H1 (cell line): ENCODE measurements at regions not wholly inside any gene's neighbourhood (a gene's known extent, or its start where the extent isn't known, plus 50 kb on each side); places are given as distances from the start of the nearest gene placed in this dataset.

Experiments used
- CTCF ChIA-PET: fragments of 300-600 bp; sonication (Branson Sonifier 250); formaldehyde crosslinking; loops from one replicate; lab custom pipeline; 2021; ENCODE audit not compliant: partially characterized antibody; lab: Charles Lee
- POLR2A ChIA-PET: fragments of 300-600 bp; sonication (Branson Sonifier 250); formaldehyde crosslinking; loops from one replicate; lab custom pipeline; 2021; ENCODE audit warnings: inconsistent platforms; ENCODE audit not compliant: partially characterized antibody; lab: Charles Lee
- DNase-seq, 2 experiments: peaks; one replicate each; pipeline versions ENCODE4 v3.0.0 to v3.0.0-alpha.2; 2010 to 2022; ENCODE audit warnings: low spot score in 2 of 2, low read depth in 1 of 2, mixed read lengths in 1 of 2
- FAIRE-seq: peaks from 2 replicates; lab custom pipeline; 2011; peaks lifted over from hg19 to GRCh38; lab: Jason Lieb, UNC
- H2AFZ ChIP-seq: 2 replicates; pipeline ENCODE4 v1.8.1; 2012; ENCODE audit warnings: low read length, inconsistent platforms
- H2AK5ac ChIP-seq: 2 replicates; pipeline ENCODE4 v1.6.1; 2013; ENCODE audit warnings: low read depth, low read length
- H2BK120ac ChIP-seq: replicated peaks from 2 replicates; pipeline ENCODE3; 2013; ENCODE audit warnings: low read depth, low read length, inconsistent platforms
- H2BK12ac ChIP-seq: 2 replicates; pipeline ENCODE4 v1.6.1; 2013; ENCODE audit warnings: low read depth, low read length
- H2BK15ac ChIP-seq: 2 replicates; pipeline ENCODE4 v1.6.1; 2013; ENCODE audit warnings: low read length
- H2BK20ac ChIP-seq: 2 replicates; pipeline ENCODE4 v1.6.1; 2013; ENCODE audit warnings: low read length
- H2BK5ac ChIP-seq: 2 replicates; pipeline ENCODE4 v1.6.1; 2013; ENCODE audit warnings: low read depth, low read length
- H3K14ac ChIP-seq: 2 replicates; pipeline ENCODE4 v1.6.1; 2013; ENCODE audit warnings: inconsistent platforms; ENCODE audit not compliant: insufficient read length
- H3K18ac ChIP-seq: 2 replicates; pipeline ENCODE4 v1.6.1; 2013; ENCODE audit warnings: low read length; ENCODE audit errors: extremely low read depth
- H3K23ac ChIP-seq: 2 replicates; pipeline ENCODE4 v1.6.1; 2013; ENCODE audit warnings: inconsistent platforms; ENCODE audit not compliant: insufficient read length
- H3K23me2 ChIP-seq: 2 replicates; pipeline ENCODE4 v1.6.1; 2013; ENCODE audit warnings: low read depth, low read length
- H3K27ac ChIP-seq: 2 replicates; pipeline ENCODE4 v1.6.1; 2011; ENCODE audit warnings: low read depth, low read length, inconsistent platforms
- H3K27me3 ChIP-seq, 4 experiments: replicated peaks in 1 of 4; 1 replicate in 1 of 4; 2 replicates in 3 of 4; pipeline versions ENCODE4 v1.6.1 to v1.8.1; 2011 to 2013; ENCODE audit warnings: low read length in 3 of 4, mild to moderate bottlenecking in 3 of 4, inconsistent platforms in 2 of 4, mixed read lengths in 2 of 4, moderate library complexity in 1 of 4; ENCODE audit not compliant: control insufficient read depth in 3 of 4, insufficient read depth in 3 of 4; ENCODE audit errors: extremely low read depth in 1 of 4
- H3K36me3 ChIP-seq, 4 experiments: 2 replicates each; pipeline versions ENCODE4 v1.6.1 to v1.8.1; 2011 to 2013; ENCODE audit warnings: mild to moderate bottlenecking in 4 of 4, low read length in 3 of 4, moderate library complexity in 2 of 4, control low read depth in 1 of 4, inconsistent platforms in 1 of 4; ENCODE audit not compliant: insufficient read depth in 4 of 4, control insufficient read depth in 2 of 4
- H3K4ac ChIP-seq: replicated peaks from 2 replicates; pipeline ENCODE3; 2013; ENCODE audit warnings: low read length, low read depth, mixed read lengths, inconsistent platforms; ENCODE audit not compliant: insufficient read length
- H3K4me1 ChIP-seq, 4 experiments: replicated peaks in 1 of 4; 1 replicate in 1 of 4; 2 replicates in 3 of 4; pipeline versions ENCODE4 v1.6.1 to v1.8.1; 2011 to 2013; ENCODE audit warnings: low read length in 3 of 4, inconsistent platforms in 2 of 4, mixed read lengths in 1 of 4; ENCODE audit not compliant: insufficient read depth in 4 of 4, control insufficient read depth in 3 of 4
- H3K4me2 ChIP-seq, 2 experiments: 2 replicates each; pipeline versions ENCODE4 v1.6.1 to v1.8.1; 2011 to 2013; ENCODE audit warnings: low read depth in 2 of 2, low read length in 2 of 2, control low read depth in 1 of 2, inconsistent platforms in 1 of 2, mild to moderate bottlenecking in 1 of 2; ENCODE audit not compliant: insufficient read depth in 1 of 2
- H3K4me3 ChIP-seq, 4 experiments: fragments of 200-600, 300-600 bp in 1 of 4; sonication (generic), shearing (Covaris generic), sonication (Bioruptor Twin) in 1 of 4; 2 replicates each; pipeline versions ENCODE4 v1.5.1 to v1.8.1; 2011 to 2016; ENCODE audit warnings: low read length in 4 of 4, low read depth in 3 of 4, control low read depth in 2 of 4, inconsistent platforms in 2 of 4, mild to moderate bottlenecking in 2 of 4, mixed read lengths in 1 of 4, moderate library complexity in 1 of 4; ENCODE audit not compliant: insufficient read depth in 2 of 4; ENCODE audit errors: extremely low read depth in 1 of 4
- H3K56ac ChIP-seq: replicated peaks from 2 replicates; pipeline ENCODE3; 2013; ENCODE audit warnings: low read depth, mild to moderate bottlenecking, mixed read lengths, low read length, inconsistent platforms; ENCODE audit not compliant: insufficient read length
- H3K79me1 ChIP-seq: 2 replicates; pipeline ENCODE4 v1.6.1; 2013; ENCODE audit warnings: low read depth, low read length, control low read depth
- H3K79me2 ChIP-seq, 2 experiments: 2 replicates each; pipeline versions ENCODE4 v1.6.1 to v1.8.1; 2012 to 2013; ENCODE audit warnings: low read length in 2 of 2, mild to moderate bottlenecking in 2 of 2, inconsistent platforms in 1 of 2; ENCODE audit not compliant: insufficient read depth in 2 of 2, control insufficient read depth in 1 of 2
- H3K9ac ChIP-seq, 4 experiments: replicated peaks in 1 of 4; 1 replicate in 1 of 4; 2 replicates in 3 of 4; pipeline versions ENCODE4 v1.6.1 to v1.8.1; 2011 to 2013; ENCODE audit warnings: low read depth in 3 of 4, low read length in 3 of 4, control low read depth in 2 of 4, mild to moderate bottlenecking in 2 of 4, moderate library complexity in 2 of 4, inconsistent platforms in 1 of 4; ENCODE audit errors: extremely low read depth in 1 of 4
- H3K9me3 ChIP-seq, 2 experiments: 2 replicates each; pipeline versions ENCODE4 v1.6.1 to v1.8.1; 2012 to 2013; ENCODE audit warnings: mild to moderate bottlenecking in 2 of 2, moderate library complexity in 2 of 2, control low read depth in 1 of 2, inconsistent platforms in 1 of 2, low read depth in 1 of 2, low read length in 1 of 2, mixed read lengths in 1 of 2; ENCODE audit not compliant: insufficient read depth in 2 of 2
- H4K20me1 ChIP-seq, 2 experiments: replicated peaks in 1 of 2; 2 replicates each; pipeline versions ENCODE3 to v1.8.1; 2011 to 2013; ENCODE audit warnings: inconsistent platforms in 2 of 2, low read length in 2 of 2, mild to moderate bottlenecking in 1 of 2; ENCODE audit not compliant: insufficient read depth in 2 of 2, control insufficient read depth in 1 of 2
- H4K5ac ChIP-seq: 2 replicates; pipeline ENCODE4 v1.6.1; 2013; ENCODE audit warnings: low read length, low read depth, mixed read lengths, inconsistent platforms; ENCODE audit not compliant: insufficient read length
- H4K8ac ChIP-seq: 2 replicates; pipeline ENCODE4 v1.8.0; 2013; ENCODE audit warnings: mild to moderate bottlenecking, moderate library complexity, low read length, inconsistent platforms; ENCODE audit not compliant: insufficient read depth; ENCODE audit errors: extremely low read depth
- H4K91ac ChIP-seq: replicated peaks from 2 replicates; pipeline ENCODE3; 2013; ENCODE audit warnings: low read length, mixed read lengths, inconsistent platforms; ENCODE audit not compliant: insufficient read length
- BACH1 ChIP-seq: IDR thresholded peaks from 2 replicates; pipeline ENCODE4 v1.6.1; 2012; ENCODE audit warnings: low read length, improper control_type of control experiment
- CBX5 ChIP-seq: fragments of 300-800, 300-1000 bp; sonication (generic); IDR thresholded peaks from 2 replicates; pipeline ENCODE4 v1.7.1; 2016; ENCODE audit warnings: antibody characterized with exemption, low read length, low read depth
- EGR1 ChIP-seq: IDR thresholded peaks from 2 replicates; pipeline ENCODE4 v1.6.1; 2011; ENCODE audit warnings: low read depth, low read length, borderline replicate concordance
- NANOG ChIP-seq: IDR thresholded peaks from 2 replicates; pipeline ENCODE4 v1.6.1; 2011; ENCODE audit warnings: low read length, low read depth, mild to moderate bottlenecking, inconsistent platforms; ENCODE audit not compliant: insufficient read depth, poor library complexity, severe bottlenecking
- RBBP5 ChIP-seq: IDR thresholded peaks from 2 replicates; pipeline ENCODE4 v1.7.1; 2012; ENCODE audit warnings: low read depth, mild to moderate bottlenecking, inconsistent platforms, low read length, moderate library complexity, borderline replicate concordance
- SAP30 ChIP-seq: fragments of 300-600 bp; sonication (generic); IDR thresholded peaks from 2 replicates; pipeline ENCODE4 v1.7.1; 2012; ENCODE audit warnings: low read length, moderate library complexity, mild to moderate bottlenecking, inconsistent platforms; ENCODE audit not compliant: insufficient read depth, insufficient replicate concordance
- SIN3A ChIP-seq, 2 experiments: IDR thresholded peaks in 1 of 2; conservative IDR thresholded peaks in 1 of 2; 2 replicates each; pipeline ENCODE4 v1.6.1; 2011 to 2012; ENCODE audit warnings: low read length in 2 of 2, improper control_type of control experiment in 1 of 2, low read depth in 1 of 2, mild to moderate bottlenecking in 1 of 2
- SRF ChIP-seq: IDR thresholded peaks from 2 replicates; pipeline ENCODE4 v1.6.1; 2011; ENCODE audit warnings: mild to moderate bottlenecking, low read depth, low read length, moderate library complexity
- WGBS, 2 experiments: shearing (Covaris generic) in 1 of 2; methylation state at CpG; one replicate each; pipeline versions ENCODE4 v1.1.6 to v1.1.7; 2013 to 2015; ENCODE audit warnings: low lambda C conversion rate in 2 of 2, mixed read lengths in 2 of 2, inconsistent platforms in 1 of 2, low coverage in 1 of 2, missing lambda C conversion rate in 1 of 2; ENCODE audit not compliant: insufficient replicate concordance in 2 of 2, insufficient coverage in 1 of 2, insufficient read length in 1 of 2; ENCODE audit errors: extremely low coverage in 1 of 2, missing lambda C conversion rate in 1 of 2; 5-methylcytosine and 5-hydroxymethylcytosine counted together

DNA sequence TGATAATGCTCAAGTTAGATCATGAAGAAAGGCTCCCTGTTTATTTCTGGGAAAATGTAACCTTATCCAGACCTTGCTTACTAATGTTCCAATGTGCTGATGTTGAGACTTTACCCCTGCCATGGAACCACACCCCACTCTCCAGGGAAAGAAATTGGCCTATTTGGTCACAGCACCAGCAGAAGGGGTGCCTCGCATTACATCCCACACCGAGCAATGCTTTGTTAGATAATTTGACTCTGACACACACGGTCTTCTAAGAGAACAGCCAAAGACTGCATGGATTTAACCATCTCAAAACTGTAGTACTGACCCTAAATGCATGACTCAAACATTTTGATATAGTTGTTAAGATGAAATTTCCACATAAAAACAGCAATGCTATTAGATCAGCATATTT, 152.1 kb upstream of the CCDC150 start:
- Histone ChIP-seq H3K9me3 (no peaks in the 10 kb centered on the region), H3K27ac (no peak overlapping the region), H3K36me3 (no peaks in the 10 kb centered on the region), H3K18ac (no peak overlapping the region), H2BK15ac (no peak overlapping the region), H3K4me2 (no peak overlapping the region), H3K27me3 (no peaks in the 10 kb centered on the region), H2BK5ac (no peak overlapping the region), H4K8ac (no peak overlapping the region), H3K79me1 (no peaks in the 10 kb centered on the region), H3K4ac (no peak overlapping the region), H3K4me3 (no peak overlapping the region; a peak in 1 of 8 replicates), H3K23ac (no peak overlapping the region), H3K14ac (no peak overlapping the region), H3K56ac (no peak overlapping the region), H4K20me1 (no peaks in the 10 kb centered on the region), H2AK5ac (no peak overlapping the region), H4K5ac (no peak overlapping the region), H3K79me2 (no peaks in the 10 kb centered on the region), H2BK12ac (no peak overlapping the region), H2BK20ac (no peak overlapping the region), H3K9ac (no peak overlapping the region), H4K91ac (no peak overlapping the region), H2AFZ (no peak overlapping the region), H2BK120ac (no peak overlapping the region), H3K23me2 (no peaks in the 10 kb centered on the region), H3K4me1 (no peaks in the 10 kb centered on the region)
- WGBS, 2 experiments = 89% methylated on average over 3 of the region's 3 CpGs; no CpG with 5 or more reads in 1 of the 2 experiments
- CTCF ChIA-PET = interaction anchor here (3.5 kb wide), 1 partner anchor 34 kb away, joined by 11 read pairs; no protein-coding TSS in a partner anchor
- POLR2A ChIA-PET = no interaction called here
- DNase-seq (no peak), FAIRE-seq (no peak)
- TF ChIP-seq SRF (no peak), SIN3A (conservative IDR thresholded peaks at IDR 0.05 in 1 of 2, IDR thresholded peaks at IDR 0.05 in 1 of 2; ENCODE audit: low read depth in 1 of 2, low read length in 2 of 2) (no peak), RBBP5 (no peak), CBX5 (no peak), EGR1 (no peak), SAP30 (no peak), BACH1 (no peak), NANOG (no peak)
